GM21360 (cell line): ENCODE measurements at regions not wholly inside any gene's neighbourhood (a gene's known extent, or its start where the extent isn't known, plus 50 kb on each side); places are given as distances from the start of the nearest gene placed in this dataset.

ENCODE experiments used
- ATAC-seq: cut with Tn5 transposase; IDR thresholded peaks from one replicate; pipeline ENCODE4 v1.9.1; 2021; ENCODE audit warnings: mild to moderate bottlenecking, moderate library complexity; ENCODE audit not compliant: unreplicated experiment

GRCh38 chr12:28933176-28933575 lies 215.9 kb upstream of the FAR2 start:
- no peak for ATAC-seq

GRCh38 chr12:28933864-28934527 lies 215.1 kb upstream of the FAR2 start:
- ATAC-seq = no peak

- ATAC-seq = no peak
These were observed 212.9 kb upstream of the FAR2 start for GRCh38 chr12:28936221-28936620.

- no peak for ATAC-seq
These were observed 212.4 kb upstream of the FAR2 start for GRCh38 chr12:28936711-28937110.

GRCh38 chr12:28937196-28937595 lies 211.9 kb upstream of the FAR2 start:
- no peak for ATAC-seq

GRCh38 chr12:28938056-28938455 lies 211.0 kb upstream of the FAR2 start:
- ATAC-seq = no peak

GRCh38 chr12:28938581-28939235 lies 210.4 kb upstream of the FAR2 start:
- ATAC-seq = no peak

- ATAC-seq = no peak
These were observed 209.7 kb upstream of the FAR2 start for GRCh38 chr12:28939427-28939826.

- ATAC-seq = no peak
These were observed 207.8 kb upstream of the FAR2 start for GRCh38 chr12:28941248-28941647.

GRCh38 chr12:28946361-28946760 lies 202.7 kb upstream of the FAR2 start:
- ATAC-seq = no peak

GRCh38 chr12:28948685-28949084 lies 200.4 kb upstream of the FAR2 start:
- no peak for ATAC-seq

GRCh38 chr12:28949184-28949583 lies 199.9 kb upstream of the FAR2 start:
- ATAC-seq = no peak

GRCh38 chr12:28950049-28950448 lies 199.0 kb upstream of the FAR2 start:
- no peak for ATAC-seq

GRCh38 chr12:28951935-28952334 lies 197.1 kb upstream of the FAR2 start:
- no peak for ATAC-seq

GRCh38 chr12:28954333-28954732 lies 194.7 kb upstream of the FAR2 start:
- ATAC-seq = no peak

- no peak for ATAC-seq
These were observed 193.6 kb upstream of the FAR2 start for GRCh38 chr12:28955491-28955890.

- no peak for ATAC-seq
These were observed 193.1 kb upstream of the FAR2 start for GRCh38 chr12:28955931-28956330.

- no peak for ATAC-seq
These were observed 190.4 kb upstream of the FAR2 start for GRCh38 chr12:28958553-28959195.

GRCh38 chr12:28961948-28962384 lies 187.1 kb upstream of the FAR2 start:
- no peak for ATAC-seq

GRCh38 chr12:28963554-28963953 lies 185.5 kb upstream of the FAR2 start:
- no peak for ATAC-seq

- no peak for ATAC-seq
These were observed 182.9 kb upstream of the FAR2 start for GRCh38 chr12:28966046-28966780.

- ATAC-seq = no peak
These were observed 181.7 kb upstream of the FAR2 start for GRCh38 chr12:28967426-28967825.
